ENCODE measurements at regions not wholly inside any gene's neighbourhood (a gene's known extent, or its start where the extent isn't known, plus 50 kb on each side); places are given as distances from the start of the nearest gene placed in this dataset.
"Not testable (repeated sequence)": the region's sequence is repeated elsewhere in the genome, so short reads cannot be mapped to it uniquely, and the experiment has no call there.

DNA sequence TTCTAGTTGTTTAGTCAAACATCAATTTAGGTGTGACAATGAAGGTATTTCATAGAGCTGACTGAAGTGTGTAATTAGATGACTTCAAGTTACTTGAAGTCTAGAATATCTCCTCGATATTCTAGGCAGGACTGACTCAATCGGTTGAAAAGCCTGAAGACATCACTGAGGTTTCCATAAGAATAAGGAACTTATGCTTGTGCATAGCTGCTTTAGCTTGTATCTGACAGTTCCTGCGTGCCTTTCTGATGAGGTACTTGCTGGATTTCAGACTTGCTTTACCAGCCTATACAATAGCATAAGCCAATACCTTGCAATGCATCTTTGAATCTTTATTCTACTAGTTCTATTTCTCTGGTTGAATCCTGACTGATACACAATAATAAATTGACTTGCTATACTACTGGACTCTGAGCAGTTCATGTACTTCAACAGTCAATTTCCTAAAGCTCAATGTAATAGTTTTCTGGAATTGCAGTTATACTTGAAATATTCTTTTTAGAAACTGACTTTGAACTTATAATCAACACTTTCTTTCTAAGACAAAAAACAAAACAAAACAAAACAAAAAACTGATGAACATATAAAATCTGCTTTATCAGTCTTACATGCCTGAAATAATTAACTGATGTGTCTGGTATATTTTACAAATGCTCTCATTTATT lies 1534.8 kb downstream of the SLITRK5 start:
- H3K4me3 ChIP-seq, result no peak overlapping the region
- H3K9me3 ChIP-seq (replicated peaks), result no peaks in the 10 kb centered on the region
- no peaks in the 10 kb centered on the region for H3K36me3 ChIP-seq
- intact Hi-C loops (cut with micrococcal nuclease), result no loop called here
- TF ChIP-seq, protein P1, sequence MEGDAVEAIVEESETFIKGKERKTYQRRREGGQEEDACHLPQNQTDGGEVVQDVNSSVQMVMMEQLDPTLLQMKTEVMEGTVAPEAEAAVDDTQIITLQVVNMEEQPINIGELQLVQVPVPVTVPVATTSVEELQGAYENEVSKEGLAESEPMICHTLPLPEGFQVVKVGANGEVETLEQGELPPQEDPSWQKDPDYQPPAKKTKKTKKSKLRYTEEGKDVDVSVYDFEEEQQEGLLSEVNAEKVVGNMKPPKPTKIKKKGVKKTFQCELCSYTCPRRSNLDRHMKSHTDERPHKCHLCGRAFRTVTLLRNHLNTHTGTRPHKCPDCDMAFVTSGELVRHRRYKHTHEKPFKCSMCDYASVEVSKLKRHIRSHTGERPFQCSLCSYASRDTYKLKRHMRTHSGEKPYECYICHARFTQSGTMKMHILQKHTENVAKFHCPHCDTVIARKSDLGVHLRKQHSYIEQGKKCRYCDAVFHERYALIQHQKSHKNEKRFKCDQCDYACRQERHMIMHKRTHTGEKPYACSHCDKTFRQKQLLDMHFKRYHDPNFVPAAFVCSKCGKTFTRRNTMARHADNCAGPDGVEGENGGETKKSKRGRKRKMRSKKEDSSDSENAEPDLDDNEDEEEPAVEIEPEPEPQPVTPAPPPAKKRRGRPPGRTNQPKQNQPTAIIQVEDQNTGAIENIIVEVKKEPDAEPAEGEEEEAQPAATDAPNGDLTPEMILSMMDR (IDR thresholded peaks at IDR 0.05; ENCODE audit: borderline replicate concordance), result no peak
- no peak overlapping the region for H3K27ac ChIP-seq (replicated peaks)
- no peaks in the 10 kb centered on the region for H3K4me1 ChIP-seq
- H3K27me3 ChIP-seq (ENCODE audit: low read depth), result no peaks in the 10 kb centered on the region
- DNase-seq, result no peak

- no peak for DNase-seq
- intact Hi-C loops (cut with micrococcal nuclease), result no loop called here
- Histone ChIP-seq H3K4me1 (no peaks in the 10 kb centered on the region), H3K9me3 (replicated peaks) (no peaks in the 10 kb centered on the region), H3K4me3 (no peak overlapping the region), H3K36me3 (no peaks in the 10 kb centered on the region), H3K27ac (replicated peaks) (no peak overlapping the region), H3K27me3 (ENCODE audit: low read depth) (no peaks in the 10 kb centered on the region)
- TF ChIP-seq, protein P1 (IDR thresholded peaks at IDR 0.05; ENCODE audit: borderline replicate concordance), result no peak
Measured at GRCh38 chr13:89212186-89212585, 1541.0 kb downstream of the SLITRK5 start.

DNA sequence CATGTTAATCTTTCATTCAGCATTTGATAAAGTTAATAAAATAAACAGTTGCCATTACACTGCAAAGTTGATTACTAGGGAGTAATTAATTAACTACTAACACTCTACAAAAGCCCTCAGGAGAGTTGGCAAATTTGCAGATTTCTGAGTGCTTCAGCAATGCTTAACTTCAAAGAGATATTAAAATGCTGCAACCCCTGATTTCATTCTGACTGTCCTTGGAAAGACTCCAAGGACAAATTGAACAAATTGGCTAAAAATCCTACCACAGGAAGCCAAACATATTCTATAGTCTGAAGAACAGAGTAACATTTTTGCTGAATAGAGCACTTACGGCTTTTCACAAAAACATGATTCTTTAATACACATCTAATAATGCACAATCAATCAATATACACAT lies 1543.0 kb downstream of the SLITRK5 start:
- Histone ChIP-seq H3K9me3 (replicated peaks) (no peaks in the 10 kb centered on the region), H3K36me3 (no peaks in the 10 kb centered on the region), H3K4me1 (no peaks in the 10 kb centered on the region), H3K4me3 (no peak overlapping the region), H3K27ac (replicated peaks) (no peak overlapping the region), H3K27me3 (ENCODE audit: low read depth) (no peaks in the 10 kb centered on the region)
- DNase-seq, result no peak
- TF ChIP-seq, protein P1 (IDR thresholded peaks at IDR 0.05; ENCODE audit: borderline replicate concordance), result no peak
- intact Hi-C loops (cut with micrococcal nuclease), result no loop called here

DNA sequence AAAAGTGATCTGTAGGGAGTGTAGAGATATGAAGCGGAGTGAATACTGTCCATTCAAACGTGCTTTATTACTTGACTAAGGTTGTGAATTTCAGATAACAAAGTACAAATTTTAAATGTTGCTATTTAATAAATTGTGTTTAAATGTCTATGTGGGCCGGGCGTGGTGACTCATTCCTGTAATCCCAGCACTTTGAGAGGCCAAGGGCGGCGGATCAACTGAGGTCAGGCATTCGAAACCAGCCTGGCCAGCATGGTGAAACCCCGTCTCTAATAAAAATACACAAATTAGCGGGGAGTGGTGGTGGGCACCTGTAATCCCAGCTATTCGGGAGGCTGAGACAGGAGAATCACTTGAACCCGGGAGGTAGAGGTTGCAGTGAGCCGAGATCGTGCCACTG lies 1544.1 kb downstream of the SLITRK5 start:
- H3K36me3 ChIP-seq; DNase-seq; H3K27ac ChIP-seq (replicated peaks); H3K4me3 ChIP-seq; intact Hi-C loops (cut with micrococcal nuclease); H3K4me1 ChIP-seq; H3K9me3 ChIP-seq (replicated peaks); H3K27me3 ChIP-seq (ENCODE audit: low read depth): not testable (repeated sequence)

GRCh38 chr13:89217813-89218212 lies 1546.6 kb downstream of the SLITRK5 start:
- no peaks in the 10 kb centered on the region for H3K36me3 ChIP-seq
- TF ChIP-seq, protein P1 (IDR thresholded peaks at IDR 0.05; ENCODE audit: borderline replicate concordance), result no peak

GRCh38 chr13:89221557-89222158 lies 1550.5 kb downstream of the SLITRK5 start:
- no peaks in the 10 kb centered on the region for H3K27me3 ChIP-seq (ENCODE audit: low read depth)
- H3K9me3 ChIP-seq (replicated peaks), result peaks cover 28% of the 10 kb centered on the region
- DNase-seq, result no peak
- intact Hi-C loops (cut with micrococcal nuclease), result no loop called here
- TF ChIP-seq, protein P1 (IDR thresholded peaks at IDR 0.05; ENCODE audit: borderline replicate concordance), result no peak
- no peaks in the 10 kb centered on the region for H3K36me3 ChIP-seq
- no peak overlapping the region for H3K4me3 ChIP-seq
- H3K27ac ChIP-seq (replicated peaks), result no peak overlapping the region
- no peaks in the 10 kb centered on the region for H3K4me1 ChIP-seq

More at GRCh38 chr13:89217813-89218212, 1546.6 kb downstream of the SLITRK5 start:
- Histone ChIP-seq H3K4me1 (no peaks in the 10 kb centered on the region), H3K4me3 (no peak overlapping the region), H3K27ac (replicated peaks) (no peak overlapping the region), H3K9me3 (replicated peaks) (peaks cover 22% of the 10 kb centered on the region), H3K27me3 (ENCODE audit: low read depth) (no peaks in the 10 kb centered on the region)
- no peak for DNase-seq
- intact Hi-C loops (cut with micrococcal nuclease), result no loop called here

All from left ventricle myocardium inferior (tissue), 1 donor.